Omental fat pad (tissue), 3 donors: ENCODE measurements at regions not wholly inside any gene's neighbourhood (a gene's known extent, or its start where the extent isn't known, plus 50 kb on each side); places are given as distances from the start of the nearest gene placed in this dataset.

ENCODE experiments used
- ATAC-seq: fragments of 150-250 bp; one replicate; pipeline ENCODE4 v1.9.1; 2016; ENCODE audit warnings: mild to moderate bottlenecking, moderate library complexity; ENCODE audit not compliant: low FRiP score
- DNase-seq: peaks from one replicate; pipeline ENCODE4 v3.0.0-alpha.2; 2019; ENCODE audit warnings: low spot score
- CTCF ChIP-seq, 3 donors: fragments of 450-650 bp; IDR thresholded peaks; one replicate each; pipeline ENCODE4 v1.5.1; 2016 to 2017; ENCODE audit warnings: antibody characterized with exemption in 3 of 3, mild to moderate bottlenecking in 3 of 3, moderate library complexity in 2 of 3

DNA sequence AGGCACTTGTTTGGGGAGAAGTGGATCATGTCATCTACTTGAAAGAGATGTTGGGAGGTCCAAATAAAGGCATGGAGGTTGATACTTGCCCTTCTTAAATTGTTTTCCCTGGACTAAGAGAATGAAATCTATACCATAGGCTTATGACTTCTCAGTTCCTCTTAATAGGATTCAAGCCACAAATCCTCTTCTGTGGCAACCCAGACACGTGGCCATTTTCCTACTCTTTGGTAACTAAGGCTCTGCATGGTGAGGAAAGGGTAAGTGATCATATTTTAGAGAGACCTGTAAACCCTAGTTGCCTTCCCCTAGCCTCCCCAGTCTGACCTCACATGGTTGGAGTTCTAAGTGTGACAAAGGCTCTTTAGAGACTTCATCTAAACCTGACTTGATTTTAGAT lies 72.9 kb upstream of the CD44 start:
- DNase-seq = no peak
- ATAC-seq = no peak
- no peak for TF ChIP-seq CTCF (IDR thresholded peaks at IDR 0.05)

GRCh38 chr11:35066783-35067423 lies 72.1 kb upstream of the CD44 start:
- ATAC-seq (no peak), DNase-seq (no peak)
- no peak for TF ChIP-seq CTCF (IDR thresholded peaks at IDR 0.05)

DNA sequence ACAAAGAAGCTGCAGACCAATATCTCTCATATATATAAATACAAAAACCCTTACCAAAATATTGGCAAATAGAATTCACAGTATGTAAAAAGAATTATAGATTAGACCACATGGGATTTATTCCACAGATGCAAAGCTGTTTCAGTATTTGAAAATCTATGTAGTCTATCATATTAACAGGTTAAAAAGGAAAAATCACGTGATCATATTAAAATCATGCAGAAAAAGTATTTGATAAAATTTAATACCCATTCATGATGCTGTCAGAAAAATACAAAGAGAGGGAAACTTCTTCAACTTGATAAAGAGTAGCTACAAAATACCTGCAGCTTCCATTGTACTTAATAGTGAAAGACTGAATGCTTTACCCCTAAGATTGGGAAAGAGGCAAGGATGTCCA lies 67.2 kb upstream of the CD44 start:
- DNase-seq (no peak), ATAC-seq (no peak)
- no peak for TF ChIP-seq CTCF (IDR thresholded peaks at IDR 0.05)

- ATAC-seq (no peak), DNase-seq (no peak)
- TF ChIP-seq CTCF (IDR thresholded peaks at IDR 0.05) = no peak
Measured at GRCh38 chr11:35073691-35074419, 65.1 kb upstream of the CD44 start.

GRCh38 chr11:35076201-35077100 lies 62.5 kb upstream of the CD44 start:
- ATAC-seq (no peak), DNase-seq (no peak)
- no peak for TF ChIP-seq CTCF (IDR thresholded peaks at IDR 0.05)

- ATAC-seq = no peak
- no peak for DNase-seq
- TF ChIP-seq CTCF (IDR thresholded peaks at IDR 0.05) = no peak
Measured at GRCh38 chr11:35077709-35078469, 61.1 kb upstream of the CD44 start.
